ENCODE measurements at regions not wholly inside any gene's neighbourhood (a gene's known extent, or its start where the extent isn't known, plus 50 kb on each side); places are given as distances from the start of the nearest gene placed in this dataset.

GRCh38 chr14:71709987-71710386, 222.2 kb upstream of the RGS6 start:
- H3K9ac ChIP-seq (replicated peaks; ENCODE audit: extremely low read depth, insufficient read depth, low read length) = no peak overlapping the region
- FAIRE-seq = no peak
- H3K4me1 ChIP-seq (ENCODE audit: control insufficient read depth, extremely low read depth, insufficient read depth, low read length) = no peaks in the 10 kb centered on the region
- TF ChIP-seq CTCF (IDR thresholded peaks at IDR 0.05; ENCODE audit: extremely low read depth in 1 of 2, insufficient read depth in 1 of 2, low read depth in 1 of 2, low read length in 2 of 2) (no peak), MYC (IDR thresholded peaks at IDR 0.05; ENCODE audit: low read depth, low read length) (no peak), JUN (IDR thresholded peaks at IDR 0.05; ENCODE audit: borderline replicate concordance, insufficient read depth, insufficient read length, low read depth) (no peak), GATA2 (IDR thresholded peaks at IDR 0.05; ENCODE audit: insufficient read depth, insufficient read length, low read depth, low read length) (no peak), EZH2 (IDR thresholded peaks at IDR 0.05; ENCODE audit: borderline replicate concordance, low read depth, low read length, severe bottlenecking) (no peak), FOS (IDR thresholded peaks at IDR 0.05; ENCODE audit: borderline replicate concordance, insufficient read depth, low read length) (no peak), POLR2A (IDR thresholded peaks at IDR 0.05; ENCODE audit: low read depth, low read length) (no peak), MAX (IDR thresholded peaks at IDR 0.05; ENCODE audit: insufficient read depth, insufficient read length) (no peak), POLR2AphosphoS5 (IDR thresholded peaks at IDR 0.05; ENCODE audit: insufficient read depth, low read depth, low read length) (no peak)
- no peaks in the 10 kb centered on the region for H3K27me3 ChIP-seq (ENCODE audit: control insufficient read depth in 2 of 2, insufficient read depth in 2 of 2, low read length in 2 of 2)
- no peak for DNase-seq (ENCODE audit: low read depth, low spot score)
- ChIA-PET POLR2A (no interaction called here), CTCF (interaction anchor here (1.4 kb wide), 1 partner anchor 29 kb away, joined by 3 read pairs; no protein-coding TSS in a partner anchor)
- H3K27ac ChIP-seq (ENCODE audit: insufficient read depth, low read depth, low read length) = no peak overlapping the region
- no peaks in the 10 kb centered on the region for H3K9me1 ChIP-seq (replicated peaks; ENCODE audit: control insufficient read depth, extremely low read depth, insufficient read depth, low read length)
- BruUV-seq (replicated peaks) = no TSS peak
- H4K20me1 ChIP-seq (replicated peaks; ENCODE audit: control insufficient read depth, extremely low read depth, insufficient read depth, low read length) = no peaks in the 10 kb centered on the region
- peaks cover 0 to 3% of the 10 kb centered on the region in 2 experiments for H3K36me3 ChIP-seq (ENCODE audit: control insufficient read depth in 2 of 2, extremely low read depth in 1 of 2, insufficient read depth in 2 of 2, low read length in 2 of 2)
- no peak overlapping the region for H3K4me2 ChIP-seq (ENCODE audit: insufficient read depth, low read length)
- no peak overlapping the region for H2AFZ ChIP-seq (ENCODE audit: low read depth, low read length)
- no peak overlapping the region for H3K4me3 ChIP-seq (replicated peaks in 1 of 3; ENCODE audit: insufficient read depth in 1 of 3, low read depth in 1 of 3, low read length in 3 of 3)
- intact Hi-C loops (cut with micrococcal nuclease) (no loop called here), dilution Hi-C loops (cut with MboI; ENCODE audit: extremely low pct_ligation_motif_present, low sequenced_read_pairs) (no loop called here)
- no peaks in the 10 kb centered on the region for H3K9me3 ChIP-seq (replicated peaks; ENCODE audit: control insufficient read depth, insufficient read depth, low read length)
- no peaks in the 10 kb centered on the region for H3K79me2 ChIP-seq (ENCODE audit: control insufficient read depth, insufficient read depth, low read length)
